Stimulated activated naive CD8-positive, alpha-beta T cell treated with anti-CD3 and anti-CD28 coated beads, Interleukin-15, Interleukin-2, amounts not matched to agents 100 U/mL and 50 U/mL, for 24 hours (primary cell): ENCODE measurements at regions not wholly inside any gene's neighbourhood (a gene's known extent, or its start where the extent isn't known, plus 50 kb on each side); places are given as distances from the start of the nearest gene placed in this dataset.
A peak's percentile ranks its signal among the peaks of the same experiment; 100 is the strongest.

Experiments
- ATAC-seq: fragments of 150-1000 bp; cut with Tn5 transposase; one replicate; pipeline ENCODE4 v1.10.0; 2021
- DNase-seq: peaks from one replicate; pipeline ENCODE4 v3.0.0; 2021

GRCh38 chr10:4020631-4021030 lies 235.6 kb upstream of the KLF6 start:
- ATAC-seq = no peak
- no peak for DNase-seq

GRCh38 chr10:4018054-4018511 lies 233.1 kb upstream of the KLF6 start:
- ATAC-seq (peak; percentile 41), DNase-seq (no peak)

GRCh38 chr10:4017336-4017735 lies 232.3 kb upstream of the KLF6 start:
- no peak for ATAC-seq
- no peak for DNase-seq

GRCh38 chr10:4016214-4016740 lies 231.3 kb upstream of the KLF6 start:
- DNase-seq (no peak), ATAC-seq (no peak)

- peak; percentile 76 for DNase-seq
- ATAC-seq = peak; percentile 75
These were observed 228.7 kb upstream of the KLF6 start for GRCh38 chr10:4013651-4014121.

GRCh38 chr10:4012848-4013247 lies 227.8 kb upstream of the KLF6 start:
- DNase-seq = no peak
- ATAC-seq = no peak

- no peak for ATAC-seq
- DNase-seq = no peak
These were observed 226.3 kb upstream of the KLF6 start for GRCh38 chr10:4011136-4011812.

GRCh38 chr10:4008676-4009382 lies 223.8 kb upstream of the KLF6 start:
- ATAC-seq (no peak), DNase-seq (no peak)

GRCh38 chr10:4007771-4008170 lies 222.8 kb upstream of the KLF6 start:
- ATAC-seq = no peak
- no peak for DNase-seq

GRCh38 chr10:4006858-4007257 lies 221.8 kb upstream of the KLF6 start:
- DNase-seq (no peak), ATAC-seq (no peak)

- ATAC-seq = no peak
- no peak for DNase-seq
These were observed 221.0 kb upstream of the KLF6 start for GRCh38 chr10:4006051-4006450.

- DNase-seq = no peak
- no peak for ATAC-seq
These were observed 220.0 kb upstream of the KLF6 start for GRCh38 chr10:4004990-4005389.

- DNase-seq (no peak), ATAC-seq (no peak)
These were observed 219.1 kb upstream of the KLF6 start for GRCh38 chr10:4004144-4004543.

GRCh38 chr10:4003348-4003973 lies 218.5 kb upstream of the KLF6 start:
- DNase-seq (no peak), ATAC-seq (no peak)

GRCh38 chr10:4001811-4002210 lies 216.8 kb upstream of the KLF6 start:
- DNase-seq = no peak
- ATAC-seq = no peak

GRCh38 chr10:3999642-4000041 lies 214.6 kb upstream of the KLF6 start:
- ATAC-seq (no peak), DNase-seq (no peak)

GRCh38 chr10:3996697-3997096 lies 211.7 kb upstream of the KLF6 start:
- ATAC-seq = no peak
- no peak for DNase-seq

GRCh38 chr10:3995302-3996210 lies 210.5 kb upstream of the KLF6 start:
- ATAC-seq = no peak
- no peak for DNase-seq

GRCh38 chr10:3992382-3993178 lies 207.6 kb upstream of the KLF6 start:
- no peak for DNase-seq
- ATAC-seq = no peak

GRCh38 chr10:3990307-3990706 lies 205.3 kb upstream of the KLF6 start:
- DNase-seq (no peak), ATAC-seq (no peak)
